SK-N-SH treated with all-trans-retinoic acid at 6 μM for 48 hours (cell line): ENCODE measurements at regions not wholly inside any gene's neighbourhood (a gene's known extent, or its start where the extent isn't known, plus 50 kb on each side); places are given as distances from the start of the nearest gene placed in this dataset.

Experiments used
- PPARA ChIP-seq: fragments of 250-450 bp; sonication (Bioruptor Pico); IDR thresholded peaks from 2 replicates; pipeline ENCODE4 v1.5.0; 2020; ENCODE audit warnings: mild to moderate bottlenecking, borderline replicate concordance
- RARB ChIP-seq: fragments of 250-450 bp; sonication (Bioruptor Pico); IDR thresholded peaks from 2 replicates; pipeline ENCODE4 v1.8.0; 2021; ENCODE audit warnings: mild to moderate bottlenecking, moderate library complexity
- SNAI2 ChIP-seq: fragments of 250-450 bp; sonication (Bioruptor Pico); IDR thresholded peaks from 2 replicates; pipeline ENCODE4 v1.5.0; 2020; ENCODE audit warnings: mild to moderate bottlenecking, moderate library complexity
- TSHZ2 ChIP-seq: fragments of 250-450 bp; sonication (Bioruptor Pico); IDR thresholded peaks from 2 replicates; pipeline ENCODE4 v1.5.0; 2020; ENCODE audit warnings: mild to moderate bottlenecking, moderate library complexity
- ZC3H10 ChIP-seq: fragments of 250-450 bp; sonication (Bioruptor Pico); IDR thresholded peaks from 2 replicates; pipeline ENCODE4 v1.5.1; 2021; ENCODE audit warnings: mild to moderate bottlenecking, moderate library complexity
- ZFP30 ChIP-seq: fragments of 450-650 bp; formaldehyde crosslinking; IDR thresholded peaks from 2 replicates; pipeline ENCODE4 v1.5.0; 2022; ENCODE audit warnings: mild to moderate bottlenecking, moderate library complexity

- TF ChIP-seq RARB (CRISPR knock-in tag): no peak
- no peak for TF ChIP-seq TSHZ2 (CRISPR knock-in tag)
- no peak for TF ChIP-seq SNAI2 (CRISPR knock-in tag)
- TF ChIP-seq PPARA (CRISPR knock-in tag): no peak
- TF ChIP-seq ZFP30 (CRISPR knock-in tag): no peak
- no peak for TF ChIP-seq ZC3H10 (CRISPR knock-in tag)
Observed at GRCh38 chr2:182496596-182496995, 69.8 kb upstream of the PDE1A start.
